Pancreas (tissue), 10 donors: ENCODE measurements at regions not wholly inside any gene's neighbourhood (a gene's known extent, or its start where the extent isn't known, plus 50 kb on each side); places are given as distances from the start of the nearest gene placed in this dataset.

Source experiments
- ATAC-seq, 4 donors: fragments of 200-7000 bp; cut with Tn5 transposase; one replicate each; pipeline versions ENCODE4 v1.8.0 to v1.9.1; 2020; ENCODE audit warnings: mild to moderate bottlenecking in 4 of 4, moderate library complexity in 4 of 4
- DNase-seq, 6 donors: peaks; one replicate each; pipeline ENCODE4 v3.0.0-alpha.2; 2020
- FAIRE-seq: peaks from 2 replicates; lab custom pipeline; 2012; peaks lifted over from hg19 to GRCh38; lab: Jason Lieb, UNC
- H3K27ac ChIP-seq, 4 donors: fragments of 200-600 bp; sonication (generic); 1 replicate in 3 of 4; 2 replicates in 1 of 4; pipeline versions ENCODE4 v1.5.0 to v1.8.0; 2020
- H3K27me3 ChIP-seq, 4 donors: fragments of 200-600 bp; one replicate each; pipeline ENCODE4 v1.8.0; 2021
- H3K36me3 ChIP-seq, 3 donors: fragments of 200-600 bp; sonication (generic) in 1 of 3; one replicate each; pipeline versions ENCODE4 v1.5.0 to v1.8.0; 2020 to 2021
- H3K4me1 ChIP-seq, 3 donors: fragments of 200-600 bp; one replicate each; pipeline ENCODE4 v1.8.0; 2021
- H3K4me3 ChIP-seq, 4 donors: fragments of 200-600 bp; sonication (generic) in 2 of 4; one replicate each; pipeline versions ENCODE4 v1.5.0 to v1.8.0; 2020 to 2021
- H3K9me3 ChIP-seq, 4 donors: fragments of 200-600 bp; one replicate each; pipeline ENCODE4 v1.8.0; 2021
- CTCF ChIP-seq, 4 donors: fragments of 200-600 bp; sonication (generic) in 3 of 4; IDR thresholded peaks; one replicate each; pipeline versions ENCODE4 v1.5.0 to v1.8.0; 2021; ENCODE audit warnings: antibody characterized with exemption in 4 of 4
- WGBS, 2 donors: extraction: QIAGEN DNeasy Blood & Tissue Kit; methylation state at CpG; one replicate each; pipeline ENCODE4 v1.1.7; 2013; 5-methylcytosine and 5-hydroxymethylcytosine counted together
- intact Hi-C, 3 donors: fragments of 100-400 bp; cut with DNase I; formaldehyde crosslinking; loops; one replicate each; pipeline versions ENCODE4 v1.11.1 to v1.14.2; 2022
- donor health status: healthy with polysubstance abuse.
- donor health status: DM: no; HTN: no; CAD: no; lungs with moderate emphysema.
- donor health status: DM: no; HTN: no; CAD: no.
- donor health status: control.
- donor health status: control.
- donor health status: Bipolar disorder and iron deficiency.
- donor health status: DM: yes; HTN: yes; CAD: no.
- donor health status: DM: no; HTN: no; CAD: no.
- donor health status: DM: no; HTN: no; CAD: no.
- donor health status: DM: yes; HTN: yes; CAD: no.

- 86 to 95% methylated on average over 4 of the region's 4 CpGs for WGBS, 2 donors
- no peak for DNase-seq
- Histone ChIP-seq H3K4me3 (no peak overlapping the region), H3K36me3 (no peaks in the 10 kb centered on the region), H3K4me1 (peaks cover 0 to 4% (median 0%) of the 10 kb centered on the region in 3 donors), H3K27me3 (no peaks in the 10 kb centered on the region), H3K9me3 (no peaks in the 10 kb centered on the region), H3K27ac (no peak overlapping the region)
- no peak for TF ChIP-seq CTCF (IDR thresholded peaks at IDR 0.05)
- intact Hi-C loops: no loop called here
- no peak for FAIRE-seq
- ATAC-seq: no peak
These were observed 179.9 kb upstream of the FGGY start for GRCh38 chr1:59116920-59117542.

DNA sequence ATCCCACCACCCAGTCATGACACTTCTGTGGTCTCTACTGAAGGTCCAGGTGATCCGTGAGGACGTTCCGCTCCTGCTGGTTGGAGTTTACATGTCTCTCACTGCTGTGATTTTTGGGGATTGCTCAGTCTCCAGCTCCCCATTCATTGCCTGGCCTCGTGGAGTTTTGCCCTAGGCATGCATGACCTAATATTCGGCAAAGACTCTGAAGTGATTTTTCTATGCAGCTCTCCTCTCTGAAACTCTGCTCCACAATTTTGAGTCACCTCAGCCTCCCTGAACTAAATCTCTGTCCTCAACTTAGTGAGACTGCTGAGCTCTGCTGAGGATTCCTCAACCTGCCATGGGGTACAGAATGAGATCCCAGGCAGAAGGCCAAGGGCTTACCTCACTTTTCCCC, 174.4 kb upstream of the FGGY start:
- TF ChIP-seq CTCF (IDR thresholded peaks at IDR 0.05): no peak
- 72 to 73% methylated on average over 5 of the region's 5 CpGs for WGBS, 2 donors
- intact Hi-C loops: no loop called here

DNA sequence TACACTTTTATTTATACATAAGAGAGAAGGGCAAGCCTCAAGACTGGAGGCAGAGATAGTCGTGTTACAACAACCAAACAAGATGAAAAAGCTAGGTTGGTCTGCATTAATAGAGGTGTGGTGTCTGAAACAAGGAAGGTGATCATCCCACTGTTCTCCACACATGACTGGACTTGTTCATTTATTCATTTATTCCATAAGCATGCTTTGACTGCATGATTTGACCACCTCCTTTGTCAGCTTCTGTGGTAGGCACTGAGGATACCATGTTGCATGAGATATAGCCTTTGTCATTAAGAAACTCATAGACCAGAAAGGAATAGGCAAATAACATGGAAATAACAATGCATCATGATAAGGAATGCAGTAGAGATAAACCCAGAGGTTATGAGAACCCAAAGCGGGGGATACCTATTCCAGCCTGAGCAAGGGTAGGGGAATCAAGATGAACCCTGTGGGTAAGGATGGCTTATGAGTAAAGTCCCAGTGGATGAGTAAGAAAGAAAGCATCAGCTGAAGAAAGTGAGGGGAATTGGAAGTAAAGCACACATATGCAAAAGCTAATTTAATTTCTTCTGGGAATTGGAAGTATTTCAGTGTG, 173.7 kb upstream of the FGGY start:
- FAIRE-seq (no peak), DNase-seq (no peak), ATAC-seq (no peak)
- Histone ChIP-seq H3K9me3 (no peaks in the 10 kb centered on the region), H3K4me3 (no peak overlapping the region), H3K36me3 (no peaks in the 10 kb centered on the region), H3K27ac (no peak overlapping the region), H3K27me3 (no peaks in the 10 kb centered on the region), H3K4me1 (no peaks in the 10 kb centered on the region)
- no peak for TF ChIP-seq CTCF (IDR thresholded peaks at IDR 0.05)
- whole genome bisulfite sequencing, 2 donors: 94% methylated on average over 2 of the region's 2 CpGs
- intact Hi-C loops: no loop called here

More for the DNA sequence above, 174.4 kb upstream of the FGGY start:
- Histone ChIP-seq H3K27ac (no peak overlapping the region), H3K4me3 (no peak overlapping the region), H3K27me3 (no peaks in the 10 kb centered on the region), H3K9me3 (no peaks in the 10 kb centered on the region), H3K4me1 (peaks cover 0 to 2% (median 0%) of the 10 kb centered on the region in 3 donors), H3K36me3 (no peaks in the 10 kb centered on the region)
- FAIRE-seq (no peak), DNase-seq (no peak), ATAC-seq (no peak)

DNA sequence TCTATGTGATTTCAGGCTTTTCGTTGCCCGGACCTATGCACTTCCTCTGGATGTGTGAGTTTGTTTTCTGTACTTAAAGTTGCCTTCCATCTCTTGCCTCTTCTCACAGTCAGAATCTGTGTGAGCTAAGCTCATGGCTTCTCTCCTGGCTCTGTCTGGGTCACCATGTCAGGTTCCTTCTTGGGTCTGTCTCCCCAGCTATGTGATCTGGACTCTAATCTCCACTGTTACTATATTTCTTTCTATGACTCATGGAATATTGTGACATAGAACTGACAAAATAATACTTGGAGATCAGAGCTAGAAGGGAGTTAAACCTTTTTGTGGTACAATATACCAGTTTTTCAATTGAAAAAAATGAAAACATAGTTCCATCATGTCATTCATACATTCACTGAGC, 172.7 kb upstream of the FGGY start:
- no peak overlapping the region for H3K4me3 ChIP-seq
- H3K27me3 ChIP-seq: no peaks in the 10 kb centered on the region
- intact Hi-C loops: no loop called here
- WGBS, 2 donors: 94 to 96% methylated on average over 2 of the region's 2 CpGs
- H3K4me1 ChIP-seq: no peaks in the 10 kb centered on the region
- no peaks in the 10 kb centered on the region for H3K9me3 ChIP-seq
- DNase-seq (no peak), FAIRE-seq (no peak), ATAC-seq (no peak)
- TF ChIP-seq CTCF (IDR thresholded peaks at IDR 0.05): no peak
- H3K27ac ChIP-seq: no peak overlapping the region
- no peaks in the 10 kb centered on the region for H3K36me3 ChIP-seq

DNA sequence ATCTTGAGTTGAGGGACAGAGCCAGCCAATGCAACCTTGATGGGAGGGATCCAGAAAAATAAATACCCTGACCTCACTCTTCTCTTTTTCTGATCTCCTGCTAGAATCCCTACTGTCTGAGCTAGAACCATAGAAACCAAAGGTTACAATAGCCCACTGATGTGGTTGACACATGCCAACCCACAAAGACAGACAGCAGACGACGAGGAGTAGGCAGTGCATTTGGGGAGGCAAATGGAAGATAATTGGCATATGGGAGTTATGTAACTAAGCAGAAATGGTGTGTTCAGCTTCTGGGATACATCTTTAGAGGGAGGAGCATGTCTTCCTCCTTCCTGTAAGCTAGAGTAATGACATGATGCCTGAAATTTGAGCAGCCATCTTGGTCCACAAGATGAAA, 171.7 kb upstream of the FGGY start:
- Histone ChIP-seq H3K4me3 (no peak overlapping the region), H3K36me3 (no peaks in the 10 kb centered on the region), H3K27me3 (no peaks in the 10 kb centered on the region), H3K9me3 (no peaks in the 10 kb centered on the region), H3K27ac (no peak overlapping the region), H3K4me1 (no peaks in the 10 kb centered on the region)
- FAIRE-seq (no peak), DNase-seq (no peak), ATAC-seq (no peak)
- no peak for TF ChIP-seq CTCF (IDR thresholded peaks at IDR 0.05)
- 91 to 100% methylated on average over 2 of the region's 2 CpGs for WGBS, 2 donors
- intact Hi-C loops: no loop called here
